NCI-H1105 (cell line): ENCODE measurements at regions not wholly inside any gene's neighbourhood (a gene's known extent, or its start where the extent isn't known, plus 50 kb on each side); places are given as distances from the start of the nearest gene placed in this dataset.

Experiments
- DNase-seq: peaks from one replicate; lab custom pipeline; 2025; lab: John Stamatoyannopoulos, UW

- DNase-seq = no peak
Measured at GRCh38 chr14:66115740-66116502, 370.2 kb upstream of the CCDC196 start.

GRCh38 chr14:66116732-66117131, 369.4 kb upstream of the CCDC196 start:
- no peak for DNase-seq

- no peak for DNase-seq
Measured at GRCh38 chr14:66117600-66117999, 368.6 kb upstream of the CCDC196 start.

- no peak for DNase-seq
Measured at GRCh38 chr14:66119606-66120231, 366.5 kb upstream of the CCDC196 start.

GRCh38 chr14:66120402-66120801, 365.8 kb upstream of the CCDC196 start:
- DNase-seq = no peak

DNA sequence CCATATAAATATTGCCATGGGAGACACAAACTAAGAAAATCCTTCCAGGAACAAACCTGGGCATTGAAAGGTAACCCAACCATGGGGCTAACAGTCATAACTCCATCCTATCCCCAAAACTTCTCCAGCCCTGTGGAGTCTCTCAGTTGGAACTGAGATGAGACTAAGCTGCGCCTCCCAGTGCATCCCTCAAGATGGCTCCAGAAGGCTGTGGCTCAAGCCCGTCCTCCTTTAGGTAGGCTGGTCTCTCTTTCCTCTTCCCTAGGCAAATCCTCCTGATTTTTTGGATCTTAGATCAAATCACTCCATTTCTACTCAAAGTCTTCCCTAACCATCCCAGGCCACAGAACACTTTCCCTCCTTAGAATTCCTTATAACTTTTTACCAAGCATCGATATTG, 364.3 kb upstream of the CCDC196 start:
- no peak for DNase-seq

GRCh38 chr14:66129224-66129623, 356.9 kb upstream of the CCDC196 start:
- DNase-seq = no peak

DNA sequence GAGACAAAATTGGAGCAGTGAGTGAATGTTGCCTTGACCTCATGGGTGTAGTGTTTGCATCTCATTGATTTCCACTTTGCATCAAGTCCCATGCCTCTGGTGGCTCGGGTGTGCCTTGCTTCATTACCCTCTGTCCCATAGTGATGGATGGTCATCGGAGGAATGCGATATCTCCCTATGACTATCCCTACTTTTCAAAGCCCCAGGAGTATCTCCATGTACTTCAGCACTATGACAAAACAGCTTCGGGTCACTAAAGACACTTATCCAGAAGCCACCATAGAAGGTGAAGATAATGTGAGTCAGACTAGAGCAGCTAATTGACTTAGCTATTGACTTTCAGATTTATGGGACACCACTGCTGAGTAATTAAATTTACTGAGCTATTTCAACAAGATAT, 355.1 kb upstream of the CCDC196 start:
- DNase-seq = no peak

DNA sequence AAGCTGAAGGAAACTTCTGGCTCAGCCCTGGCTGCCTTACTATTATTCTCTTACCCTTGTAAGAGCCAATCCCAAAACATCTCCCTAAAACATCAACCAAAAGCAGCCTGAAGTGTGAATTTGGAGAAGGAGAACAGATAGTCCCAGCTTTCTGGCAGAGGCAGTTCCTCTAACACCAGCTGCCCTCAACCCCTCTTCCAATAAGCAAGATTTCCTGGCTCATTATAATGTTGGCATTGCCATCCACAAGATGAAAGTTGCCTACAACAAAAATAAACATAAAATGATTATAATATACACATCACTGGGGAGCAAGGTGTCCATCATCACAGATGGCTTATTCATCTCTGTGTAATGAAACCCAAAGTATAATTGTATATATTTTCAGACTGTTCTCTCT, 352.5 kb upstream of the CCDC196 start:
- DNase-seq = no peak

DNA sequence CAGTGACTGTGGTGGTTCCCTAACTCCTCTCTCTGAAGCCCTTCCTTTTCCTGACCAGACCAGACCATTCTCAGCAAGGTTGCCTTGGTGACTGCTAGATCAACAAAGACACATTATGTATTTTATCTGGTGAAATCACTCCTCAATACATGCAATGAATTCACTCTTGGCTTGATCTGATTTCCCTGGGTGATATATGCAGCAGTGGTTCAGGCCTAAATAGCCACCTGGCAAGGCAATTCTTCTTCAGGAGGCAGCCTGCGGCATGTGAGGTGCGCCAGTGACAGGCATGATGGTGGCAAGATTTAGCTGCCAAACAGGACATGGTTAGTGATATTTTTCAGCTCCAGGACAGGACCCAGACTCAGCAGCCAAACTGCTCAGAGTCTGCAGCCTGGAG, 350.3 kb upstream of the CCDC196 start:
- no peak for DNase-seq

GRCh38 chr14:66137081-66137480, 349.1 kb upstream of the CCDC196 start:
- DNase-seq = peak; percentile 85

DNA sequence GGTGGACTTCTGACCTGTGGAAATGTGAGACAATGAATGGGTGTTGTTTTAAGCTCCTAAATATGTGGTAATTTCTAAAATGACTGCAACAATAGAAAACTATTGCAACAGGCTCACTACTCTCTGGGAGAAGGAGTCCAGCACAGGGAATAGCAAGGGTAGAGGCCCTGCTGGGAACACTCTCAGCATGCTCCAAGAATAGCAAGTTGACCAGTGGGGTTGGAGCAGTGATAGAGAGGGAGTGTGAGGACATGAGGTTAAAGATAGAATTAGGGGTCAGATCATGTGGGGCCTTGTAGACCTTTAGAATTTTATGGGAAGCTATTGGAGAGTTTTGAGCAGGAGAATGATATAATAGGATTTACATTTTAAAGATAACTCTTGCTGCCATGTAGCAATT, 346.7 kb upstream of the CCDC196 start:
- DNase-seq = no peak

- DNase-seq = no peak
Measured at GRCh38 chr14:66140213-66140918, 345.8 kb upstream of the CCDC196 start.

DNA sequence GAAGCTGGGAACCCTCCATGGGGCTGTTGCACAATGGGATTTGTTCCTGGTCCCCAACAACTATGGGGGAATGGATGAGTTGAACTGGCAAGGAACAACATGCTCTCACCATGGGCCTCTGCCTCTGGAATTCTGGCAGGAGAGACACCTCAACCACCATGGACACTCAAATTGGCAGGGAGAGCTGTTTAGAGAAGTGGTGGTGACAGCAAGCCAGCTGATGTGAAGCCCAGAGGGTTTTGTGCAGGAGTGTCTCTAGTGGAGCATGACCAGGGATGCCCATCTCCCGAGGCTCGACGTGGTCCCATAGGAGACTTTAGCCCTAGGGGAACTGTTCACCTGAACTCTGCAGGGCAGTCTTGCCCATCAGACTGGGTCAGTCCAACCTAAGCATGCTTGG, 345.2 kb upstream of the CCDC196 start:
- no peak for DNase-seq

GRCh38 chr14:66141733-66142132, 344.4 kb upstream of the CCDC196 start:
- DNase-seq = no peak

- no peak for DNase-seq
Measured at GRCh38 chr14:66143387-66144112, 342.6 kb upstream of the CCDC196 start.

GRCh38 chr14:66152302-66152701, 333.9 kb upstream of the CCDC196 start:
- DNase-seq = no peak

DNA sequence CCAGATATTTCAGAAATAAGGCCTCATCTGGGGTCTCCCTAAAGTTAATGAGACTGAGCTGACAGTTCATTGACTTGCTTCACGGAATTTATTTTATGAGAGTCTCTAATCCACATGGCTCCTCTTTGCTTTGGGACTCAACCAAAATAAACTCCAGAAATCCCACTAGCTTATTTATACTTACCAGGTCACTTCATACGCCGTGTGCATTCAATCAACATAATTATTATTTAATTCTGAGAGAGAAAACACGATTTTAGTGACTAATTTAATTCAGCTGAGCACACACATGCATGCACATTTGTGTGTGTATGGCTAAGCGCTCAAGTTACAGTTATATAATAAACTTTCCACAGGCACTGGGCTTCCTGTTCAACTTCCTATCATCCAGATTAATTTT, 333.4 kb upstream of the CCDC196 start:
- DNase-seq = no peak

- no peak for DNase-seq
Measured at GRCh38 chr14:66163023-66163422, 323.1 kb upstream of the CCDC196 start.

DNA sequence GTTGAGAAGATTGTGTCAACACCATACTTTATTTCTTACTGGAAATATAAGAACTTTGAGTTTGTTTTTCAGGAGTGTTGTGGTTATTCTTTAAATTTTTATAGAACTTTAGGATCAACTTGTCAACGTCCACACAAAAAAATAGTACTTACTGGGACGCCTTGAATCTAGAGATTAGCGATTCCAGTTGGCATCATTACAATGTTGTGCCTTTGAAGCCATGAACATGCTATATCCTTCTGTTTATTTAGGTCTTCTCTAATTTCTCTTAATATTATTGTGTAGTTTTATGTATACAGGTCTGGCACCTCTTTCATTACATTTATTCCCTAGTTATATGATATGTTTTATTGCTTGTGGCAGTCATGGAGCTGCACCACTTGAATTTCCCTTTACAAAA, 320.8 kb upstream of the CCDC196 start:
- no peak for DNase-seq

DNA sequence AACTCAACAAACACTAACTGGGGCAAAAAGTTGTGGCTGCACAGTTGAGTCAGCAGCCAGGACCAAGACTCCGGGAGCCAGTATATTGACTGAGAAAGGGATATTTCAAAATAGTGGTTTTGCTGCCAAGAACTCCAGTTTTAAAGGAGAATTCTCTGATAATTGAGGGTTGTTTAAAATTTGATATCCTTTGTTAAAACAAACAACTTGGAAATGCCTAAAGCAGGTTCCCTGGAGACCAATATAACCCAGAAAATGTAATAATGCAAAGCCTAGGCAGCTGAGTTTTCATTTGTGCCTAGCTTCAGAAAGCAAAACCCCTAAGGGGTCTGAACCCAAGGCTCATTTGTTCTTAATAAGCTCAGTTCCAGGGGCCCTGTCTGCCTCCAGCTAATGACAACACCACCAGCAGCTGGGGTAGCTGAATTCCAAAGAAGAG, 311.7 kb upstream of the CCDC196 start:
- DNase-seq = no peak

GRCh38 chr14:66177935-66178334, 308.2 kb upstream of the CCDC196 start:
- no peak for DNase-seq

- no peak for DNase-seq
Measured at GRCh38 chr14:66196670-66197069, 289.5 kb upstream of the CCDC196 start.
